ENCODE measurements at regions not wholly inside any gene's neighbourhood (a gene's known extent, or its start where the extent isn't known, plus 50 kb on each side); places are given as distances from the start of the nearest gene placed in this dataset.

- no peak overlapping the region for H3K4me3 ChIP-seq (ENCODE audit: low read depth, low read length)
- no peak for TF ChIP-seq MYC (IDR thresholded peaks at IDR 0.05; ENCODE audit: low read depth, low read length)
- no peak for TF ChIP-seq MAX (IDR thresholded peaks at IDR 0.05; ENCODE audit: low read depth, low read length)
- TF ChIP-seq POLR2A (IDR thresholded peaks at IDR 0.05; ENCODE audit: extremely low read depth, insufficient read length), result no peak
- no peak for TF ChIP-seq CTCF (IDR thresholded peaks at IDR 0.05; ENCODE audit: low read depth, low read length)
- no peak for DNase-seq (ENCODE audit: low read depth)
These were observed 552.8 kb downstream of the CAAP1 start for GRCh38 chr9:26339796-26340195.

- no peak for TF ChIP-seq CTCF (IDR thresholded peaks at IDR 0.05; ENCODE audit: low read depth, low read length)
- no peak for TF ChIP-seq MAX (IDR thresholded peaks at IDR 0.05; ENCODE audit: low read depth, low read length)
- no peak for TF ChIP-seq POLR2A (IDR thresholded peaks at IDR 0.05; ENCODE audit: extremely low read depth, insufficient read length)
- no peak for TF ChIP-seq MYC (IDR thresholded peaks at IDR 0.05; ENCODE audit: low read depth, low read length)
- no peak for DNase-seq (ENCODE audit: low read depth)
- H3K4me3 ChIP-seq (ENCODE audit: low read depth, low read length), result no peak overlapping the region
These were observed 557.5 kb downstream of the CAAP1 start for GRCh38 chr9:26335116-26335515.

- no peak overlapping the region for H3K4me3 ChIP-seq (ENCODE audit: low read depth, low read length)
- no peak for DNase-seq (ENCODE audit: low read depth)
- no peak for TF ChIP-seq POLR2A (IDR thresholded peaks at IDR 0.05; ENCODE audit: extremely low read depth, insufficient read length)
- TF ChIP-seq CTCF (IDR thresholded peaks at IDR 0.05; ENCODE audit: low read depth, low read length), result no peak
- TF ChIP-seq MAX (IDR thresholded peaks at IDR 0.05; ENCODE audit: low read depth, low read length), result no peak
- no peak for TF ChIP-seq MYC (IDR thresholded peaks at IDR 0.05; ENCODE audit: low read depth, low read length)
These were observed 557.9 kb downstream of the CAAP1 start for GRCh38 chr9:26334706-26335105.

- TF ChIP-seq MYC (IDR thresholded peaks at IDR 0.05; ENCODE audit: low read depth, low read length), result no peak
- no peak for TF ChIP-seq CTCF (IDR thresholded peaks at IDR 0.05; ENCODE audit: low read depth, low read length)
- TF ChIP-seq POLR2A (IDR thresholded peaks at IDR 0.05; ENCODE audit: extremely low read depth, insufficient read length), result no peak
- TF ChIP-seq MAX (IDR thresholded peaks at IDR 0.05; ENCODE audit: low read depth, low read length), result no peak
- DNase-seq (ENCODE audit: low read depth), result no peak
These were observed 561.4 kb downstream of the CAAP1 start for GRCh38 chr9:26331223-26331622.

GRCh38 chr9:26329974-26330373 lies 562.6 kb downstream of the CAAP1 start:
- TF ChIP-seq MYC (IDR thresholded peaks at IDR 0.05; ENCODE audit: low read depth, low read length), result no peak
- TF ChIP-seq CTCF (IDR thresholded peaks at IDR 0.05; ENCODE audit: low read depth, low read length), result no peak
- no peak for TF ChIP-seq MAX (IDR thresholded peaks at IDR 0.05; ENCODE audit: low read depth, low read length)
- no peak for TF ChIP-seq POLR2A (IDR thresholded peaks at IDR 0.05; ENCODE audit: extremely low read depth, insufficient read length)

More at GRCh38 chr9:26331223-26331622, 561.4 kb downstream of the CAAP1 start:
- H3K4me3 ChIP-seq (ENCODE audit: low read depth, low read length), result no peak overlapping the region

GRCh38 chr9:26326563-26326962 lies 566.0 kb downstream of the CAAP1 start:
- TF ChIP-seq POLR2A (IDR thresholded peaks at IDR 0.05; ENCODE audit: extremely low read depth, insufficient read length) (no peak), CTCF (IDR thresholded peaks at IDR 0.05; ENCODE audit: low read depth, low read length) (peak; percentile 27)
- no peak overlapping the region for H3K4me3 ChIP-seq (ENCODE audit: low read depth, low read length)
- peak; percentile 32 for DNase-seq (ENCODE audit: low read depth)

More at GRCh38 chr9:26329974-26330373, 562.6 kb downstream of the CAAP1 start:
- no peak for DNase-seq (ENCODE audit: low read depth)
- no peak overlapping the region for H3K4me3 ChIP-seq (ENCODE audit: low read depth, low read length)
